HepG2 (cell line): ENCODE measurements at regions not wholly inside any gene's neighbourhood (a gene's known extent, or its start where the extent isn't known, plus 50 kb on each side); places are given as distances from the start of the nearest gene placed in this dataset.

ENCODE experiments used
- ATAC-seq: fragments of 200-7000 bp; cut with Tn5 transposase; 3 replicates; pipeline ENCODE4 v1.9.1; 2020; ENCODE audit warnings: mild to moderate bottlenecking, moderate library complexity
- BruUV-seq: library from RNA; stranded (reverse); fragments of 400-500 nt; replicated peaks from 2 replicates; lab custom pipeline; 2021; lab: Mats Ljungman, UMichigan
- CTCF ChIA-PET: fragments of 300-600 bp; formaldehyde crosslinking; extraction: SDS; loops from one replicate; lab custom pipeline; 2021; ENCODE audit warnings: low total read pairs, inconsistent platforms, low intra/inter-chr PET ratio; lab: Yijun Ruan, JAX
- POLR2A ChIA-PET: fragments of 350-600 bp; sonication (Branson Sonifier 250); formaldehyde crosslinking; loops from one replicate; lab custom pipeline; 2020; ENCODE audit warnings: antibody characterized with exemption, inconsistent platforms; lab: Yijun Ruan, JAX
- DNase-seq: peaks from one replicate; pipeline ENCODE4 v3.0.0-alpha.2; 2015; ENCODE audit warnings: low spot score
- FAIRE-seq: peaks from 3 replicates; lab custom pipeline; 2011; peaks lifted over from hg19 to GRCh38; lab: Jason Lieb, UNC
- H2AFZ ChIP-seq: one replicate; pipeline ENCODE4 v1.6.1; 2011; ENCODE audit warnings: low read length, inconsistent platforms
- H3K27ac ChIP-seq: fragments of 300-600 bp; 3 replicates; pipeline ENCODE4 v1.8.0; 2011; ENCODE audit warnings: mixed run types, mild to moderate bottlenecking, mixed read lengths, low read length, inconsistent platforms; ENCODE audit not compliant: insufficient read depth; ENCODE audit errors: extremely low read length
- H3K27me3 ChIP-seq, 2 experiments: fragments of 200-600 bp in 1 of 2; 2 replicates in 1 of 2; 3 replicates in 1 of 2; pipeline versions ENCODE4 v1.6.0 to v1.8.0; 2011; ENCODE audit warnings: low read length in 2 of 2, mild to moderate bottlenecking in 2 of 2, moderate library complexity in 2 of 2, inconsistent platforms in 1 of 2; ENCODE audit not compliant: insufficient read depth in 2 of 2, control insufficient read depth in 1 of 2
- H3K36me3 ChIP-seq, 2 experiments: fragments of 200-600 bp in 1 of 2; replicated peaks in 1 of 2; 2 replicates in 1 of 2; 3 replicates in 1 of 2; pipeline versions ENCODE4 v1.5.1 to v1.8.0; 2011; ENCODE audit warnings: low read length in 2 of 2, inconsistent platforms in 1 of 2; ENCODE audit not compliant: insufficient read depth in 2 of 2, control insufficient read depth in 1 of 2
- H3K4me1 ChIP-seq: 2 replicates; pipeline ENCODE4 v1.5.1; 2012; ENCODE audit warnings: low read length, inconsistent platforms; ENCODE audit not compliant: insufficient read depth
- H3K4me2 ChIP-seq: 2 replicates; pipeline ENCODE4 v1.6.0; 2011; ENCODE audit warnings: low read depth, low read length, inconsistent platforms
- H3K4me3 ChIP-seq, 3 experiments: fragments of 200-600 bp in 1 of 3; sonication (generic), shearing (Covaris generic) in 1 of 3; replicated peaks in 1 of 3; 2 replicates each; pipeline ENCODE4 v1.5.1; 2011 to 2016; ENCODE audit warnings: low read length in 3 of 3, inconsistent platforms in 2 of 3, low read depth in 2 of 3, mild to moderate bottlenecking in 2 of 3, control low read depth in 1 of 3, mixed read lengths in 1 of 3; ENCODE audit not compliant: insufficient read depth in 1 of 3
- H3K79me2 ChIP-seq: one replicate; pipeline ENCODE4 v1.6.1; 2011; ENCODE audit warnings: low read length, inconsistent platforms; ENCODE audit not compliant: insufficient read depth
- H3K9ac ChIP-seq: 2 replicates; pipeline ENCODE4 v1.6.0; 2011; ENCODE audit warnings: mild to moderate bottlenecking, low read depth, low read length, inconsistent platforms; ENCODE audit not compliant: insufficient read depth
- H3K9me3 ChIP-seq: 2 replicates; pipeline ENCODE4 v1.5.1; 2012; ENCODE audit warnings: mild to moderate bottlenecking, low read length
- H4K20me1 ChIP-seq: 2 replicates; pipeline ENCODE4 v1.6.0; 2011; ENCODE audit warnings: inconsistent platforms, mild to moderate bottlenecking, low read length, moderate library complexity; ENCODE audit not compliant: insufficient read depth
- ARNTL ChIP-seq: sonication (generic); formaldehyde crosslinking; IDR thresholded peaks from 2 replicates; pipeline ENCODE4 v1.4.0; 2020; ENCODE audit warnings: mild to moderate bottlenecking, missing genetic modification reagents
- KMT2A ChIP-seq: sonication (generic); formaldehyde crosslinking; IDR thresholded peaks from 2 replicates; pipeline ENCODE4 v1.4.0; 2020; ENCODE audit warnings: missing genetic modification reagents
- RAD21 ChIP-seq: fragments of 450-650 bp; formaldehyde crosslinking; IDR thresholded peaks from 2 replicates; pipeline ENCODE4 v1.5.0; 2020; ENCODE audit warnings: mild to moderate bottlenecking
- SOX13 ChIP-seq, 3 experiments: fragments of 450-650 bp in 1 of 3; sonication (generic) in 1 of 3; formaldehyde crosslinking in 1 of 3; IDR thresholded peaks in 2 of 3; conservative IDR thresholded peaks in 1 of 3; 2 replicates each; pipeline versions ENCODE4 v1.5.0 to v1.6.1; 2016 to 2020; ENCODE audit warnings: antibody characterized with exemption in 1 of 3, mild to moderate bottlenecking in 1 of 3, missing compliant biosample characterization in 1 of 3, missing genetic modification reagents in 1 of 3, moderate library complexity in 1 of 3
- SRSF9 ChIP-seq: fragments of 200-400 bp; formaldehyde crosslinking; IDR thresholded peaks from 2 replicates; pipeline ENCODE4 v1.6.1; 2018; ENCODE audit warnings: borderline replicate concordance, mild to moderate bottlenecking, low read depth, low read length; ENCODE audit not compliant: insufficient read depth, poor library complexity, severe bottlenecking
- TMF1 ChIP-seq: sonication (generic); formaldehyde crosslinking; IDR thresholded peaks from 2 replicates; pipeline ENCODE4 v1.8.1; 2022; ENCODE audit warnings: low read depth, missing genetic modification reagents
- ZBTB38 ChIP-seq: sonication (generic); formaldehyde crosslinking; IDR thresholded peaks from 2 replicates; pipeline ENCODE4 v1.5.1; 2020; ENCODE audit warnings: mild to moderate bottlenecking, missing genetic modification reagents
- ZNF142 ChIP-seq: sonication (generic); formaldehyde crosslinking; IDR thresholded peaks from 2 replicates; pipeline ENCODE4 v1.4.0; 2020; ENCODE audit warnings: missing genetic modification reagents
- ZNF780A ChIP-seq: sonication (generic); formaldehyde crosslinking; IDR thresholded peaks from 2 replicates; pipeline ENCODE4 v1.8.0; 2022; ENCODE audit warnings: mild to moderate bottlenecking, missing genetic modification reagents, moderate library complexity
- WGBS: methylation state at CpG from one replicate; pipeline ENCODE4 v1.1.6; 2017; ENCODE audit warnings: low lambda C conversion rate; 5-methylcytosine and 5-hydroxymethylcytosine counted together
- in situ Hi-C: cut with HindIII; loops from 2 replicates; pipeline ENCODE4 v1.10.0; 2017; ENCODE audit warnings: low pct_unique_long_range_greater_than_20kb; ENCODE audit not compliant: extremely low pct_ligation_motif_present
- intact Hi-C: fragments of 100-400 bp; cut with micrococcal nuclease; formaldehyde crosslinking; loops from one replicate; pipeline ENCODE4 v1.10.0; 2022; ENCODE audit not compliant: unreplicated experiment
- TF ChIP-seq, protein P1 (sequence below): sonication (generic); formaldehyde crosslinking; IDR thresholded peaks from 2 replicates; pipeline ENCODE4 v1.8.1; 2022; ENCODE audit warnings: low read depth, mild to moderate bottlenecking, missing genetic modification reagents

- no TSS peak for BruUV-seq
- Histone ChIP-seq H4K20me1 (no peaks in the 10 kb centered on the region), H3K4me1 (no peaks in the 10 kb centered on the region), H3K4me2 (no peak overlapping the region), H3K27ac (no peak overlapping the region), H3K36me3 (no peaks in the 10 kb centered on the region), H3K9me3 (no peaks in the 10 kb centered on the region), H2AFZ (no peak overlapping the region), H3K9ac (no peak overlapping the region), H3K27me3 (0 out of 5 replicates have a peak, but pooled peaks cover 1 to 2% of the 10 kb centered on the region in 2 experiments), H3K79me2 (no peaks in the 10 kb centered on the region), H3K4me3 (no peak overlapping the region)
- TF ChIP-seq ZBTB38 (no peak), KMT2A (CRISPR knock-in tag) (no peak), SOX13 (IDR thresholded peaks at IDR 0.05) (no peak), SOX13 (CRISPR knock-in tag; conservative IDR thresholded peaks at IDR 0.05 in 1 of 2, IDR thresholded peaks at IDR 0.05 in 1 of 2) (no peak), TMF1 (CRISPR knock-in tag) (no peak)
- WGBS: 25% methylated on average over 6 of the region's 6 CpGs
- DNase-seq (no peak), FAIRE-seq (no peak), ATAC-seq (no peak; the same call in 2 of the 3 replicates)
- CTCF ChIA-PET: no interaction called here
- in situ Hi-C loops (no loop called here), intact Hi-C loops (no loop called here)
- POLR2A ChIA-PET: no interaction called here
Measured at GRCh38 chr20:24141111-24141510, 152.5 kb upstream of the GGTLC1 start.

DNA sequence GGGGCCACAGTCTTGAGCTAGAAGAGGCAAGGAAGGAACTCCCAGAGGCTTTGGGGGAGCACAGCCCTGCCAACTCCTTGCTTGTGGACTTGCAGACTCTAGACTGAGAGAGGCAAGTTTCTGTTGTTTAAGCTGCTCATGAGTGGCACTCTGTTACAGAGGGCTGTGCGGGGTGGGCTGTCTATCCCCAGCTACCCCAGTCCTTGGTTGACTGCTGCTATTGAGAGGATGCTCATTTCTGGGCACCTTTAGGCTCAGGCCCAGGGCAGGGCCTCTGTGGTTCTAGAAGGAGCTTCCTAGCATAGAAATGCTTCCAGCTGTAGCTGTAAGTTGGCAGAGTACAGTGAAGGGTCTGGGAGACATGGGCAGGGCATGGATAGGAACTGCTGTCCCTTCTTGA, 151.3 kb upstream of the GGTLC1 start:
- Histone ChIP-seq H3K27ac (no peak overlapping the region), H3K4me1 (no peaks in the 10 kb centered on the region), H3K79me2 (no peaks in the 10 kb centered on the region), H3K9ac (no peak overlapping the region), H2AFZ (no peak overlapping the region), H3K9me3 (no peaks in the 10 kb centered on the region), H3K27me3 (peaks cover 4 to 10% of the 10 kb centered on the region in 2 experiments; a peak in 1 of 5 replicates), H3K4me3 (no peak overlapping the region), H3K36me3 (no peaks in the 10 kb centered on the region), H4K20me1 (no peaks in the 10 kb centered on the region), H3K4me2 (no peak overlapping the region)
- ATAC-seq (no peak), DNase-seq (no peak), FAIRE-seq (no peak)
- intact Hi-C loops: no loop called here
- in situ Hi-C loops: no loop called here
- ChIA-PET POLR2A (no interaction called here), CTCF (no interaction called here)
- BruUV-seq: no TSS peak
- WGBS: 0% methylated on average over 1 of the region's 1 CpG
- TF ChIP-seq, protein P1, sequence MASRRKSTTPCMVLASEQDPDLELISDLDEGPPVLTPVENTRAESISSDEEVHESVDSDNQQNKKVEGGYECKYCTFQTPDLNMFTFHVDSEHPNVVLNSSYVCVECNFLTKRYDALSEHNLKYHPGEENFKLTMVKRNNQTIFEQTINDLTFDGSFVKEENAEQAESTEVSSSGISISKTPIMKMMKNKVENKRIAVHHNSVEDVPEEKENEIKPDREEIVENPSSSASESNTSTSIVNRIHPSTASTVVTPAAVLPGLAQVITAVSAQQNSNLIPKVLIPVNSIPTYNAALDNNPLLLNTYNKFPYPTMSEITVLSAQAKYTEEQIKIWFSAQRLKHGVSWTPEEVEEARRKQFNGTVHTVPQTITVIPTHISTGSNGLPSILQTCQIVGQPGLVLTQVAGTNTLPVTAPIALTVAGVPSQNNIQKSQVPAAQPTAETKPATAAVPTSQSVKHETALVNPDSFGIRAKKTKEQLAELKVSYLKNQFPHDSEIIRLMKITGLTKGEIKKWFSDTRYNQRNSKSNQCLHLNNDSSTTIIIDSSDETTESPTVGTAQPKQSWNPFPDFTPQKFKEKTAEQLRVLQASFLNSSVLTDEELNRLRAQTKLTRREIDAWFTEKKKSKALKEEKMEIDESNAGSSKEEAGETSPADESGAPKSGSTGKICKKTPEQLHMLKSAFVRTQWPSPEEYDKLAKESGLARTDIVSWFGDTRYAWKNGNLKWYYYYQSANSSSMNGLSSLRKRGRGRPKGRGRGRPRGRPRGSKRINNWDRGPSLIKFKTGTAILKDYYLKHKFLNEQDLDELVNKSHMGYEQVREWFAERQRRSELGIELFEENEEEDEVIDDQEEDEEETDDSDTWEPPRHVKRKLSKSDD: no peak
- no peak for TF ChIP-seq ARNTL (CRISPR knock-in tag)
- TF ChIP-seq RAD21: no peak
- no peak for TF ChIP-seq ZNF142 (CRISPR knock-in tag)
- no peak for TF ChIP-seq SRSF9
- TF ChIP-seq ZNF780A (CRISPR knock-in tag): no peak
